H9 (cell line): ENCODE measurements at regions not wholly inside any gene's neighbourhood (a gene's known extent, or its start where the extent isn't known, plus 50 kb on each side); places are given as distances from the start of the nearest gene placed in this dataset.

ENCODE experiments used
- DNase-seq: peaks from one replicate; pipeline ENCODE4 v3.0.0-alpha.2; 2017
- H2AFZ ChIP-seq: one replicate; pipeline ENCODE4 v1.6.1; 2013; ENCODE audit warnings: mild to moderate bottlenecking, low read length, control low read depth, moderate library complexity
- H2AK5ac ChIP-seq: 2 replicates; pipeline ENCODE4 v1.6.1; 2013; ENCODE audit warnings: low read length, control low read depth, mixed read lengths; ENCODE audit not compliant: insufficient read length
- H2BK120ac ChIP-seq: one replicate; pipeline ENCODE4 v1.6.1; 2013; ENCODE audit warnings: low read depth, mild to moderate bottlenecking, low read length, control low read depth, inconsistent platforms; ENCODE audit not compliant: poor library complexity, severe bottlenecking
- H2BK12ac ChIP-seq: 2 replicates; pipeline ENCODE4 v1.6.1; 2013; ENCODE audit warnings: low read length, control low read depth, mixed read lengths, low read depth; ENCODE audit not compliant: insufficient read length
- H2BK15ac ChIP-seq: 2 replicates; pipeline ENCODE4 v1.6.1; 2013; ENCODE audit warnings: low read depth, low read length, control low read depth
- H2BK20ac ChIP-seq: one replicate; pipeline ENCODE4 v1.6.1; 2013; ENCODE audit warnings: low read depth, mild to moderate bottlenecking, low read length, control low read depth, inconsistent platforms; ENCODE audit not compliant: poor library complexity, severe bottlenecking
- H2BK5ac ChIP-seq: 2 replicates; pipeline ENCODE4 v1.6.1; 2013; ENCODE audit warnings: low read length, control low read depth, mixed read lengths; ENCODE audit not compliant: insufficient read length
- H3K14ac ChIP-seq: 2 replicates; pipeline ENCODE4 v1.6.1; 2013; ENCODE audit warnings: low read length, control low read depth; ENCODE audit not compliant: insufficient read depth
- H3K18ac ChIP-seq: 2 replicates; pipeline ENCODE4 v1.6.1; 2013; ENCODE audit warnings: low read depth, mild to moderate bottlenecking, mixed read lengths, low read length, control low read depth; ENCODE audit not compliant: insufficient read length
- H3K23ac ChIP-seq: 2 replicates; pipeline ENCODE4 v1.6.1; 2013; ENCODE audit warnings: low read length, control low read depth, mixed read lengths, low read depth; ENCODE audit not compliant: insufficient read length
- H3K23me2 ChIP-seq: 2 replicates; pipeline ENCODE4 v1.6.1; 2013; ENCODE audit warnings: low read depth, mild to moderate bottlenecking, mixed read lengths, low read length, control low read depth; ENCODE audit not compliant: insufficient read length, poor library complexity, severe bottlenecking
- H3K27ac ChIP-seq: 2 replicates; pipeline ENCODE4 v1.5.1; 2013; ENCODE audit warnings: low read length, control low read depth, mixed read lengths, low read depth; ENCODE audit not compliant: insufficient read length
- H3K27me3 ChIP-seq: 2 replicates; pipeline ENCODE4 v1.6.1; 2013; ENCODE audit warnings: low read length, control low read depth, inconsistent platforms; ENCODE audit not compliant: insufficient read depth
- H3K4ac ChIP-seq: 2 replicates; pipeline ENCODE4 v1.6.1; 2013; ENCODE audit warnings: low read depth, mild to moderate bottlenecking, control low read depth, inconsistent platforms, low read length, moderate library complexity
- H3K4me1 ChIP-seq: 2 replicates; pipeline ENCODE4 v1.6.1; 2013; ENCODE audit warnings: low read length, control low read depth, inconsistent platforms; ENCODE audit not compliant: insufficient read depth
- H3K4me2 ChIP-seq: 2 replicates; pipeline ENCODE4 v1.6.1; 2013; ENCODE audit warnings: low read length, control low read depth, mixed read lengths; ENCODE audit not compliant: insufficient read length, insufficient read depth
- H3K56ac ChIP-seq: 2 replicates; pipeline ENCODE4 v1.6.1; 2013; ENCODE audit warnings: low read depth, mild to moderate bottlenecking, mixed read lengths, low read length, control low read depth; ENCODE audit not compliant: insufficient read length
- H3K79me1 ChIP-seq: 2 replicates; pipeline ENCODE4 v1.6.1; 2013; ENCODE audit warnings: low read depth, mild to moderate bottlenecking, moderate library complexity, low read length, control low read depth, inconsistent platforms; ENCODE audit not compliant: insufficient read depth, poor library complexity, severe bottlenecking
- H3K79me2 ChIP-seq: 2 replicates; pipeline ENCODE4 v1.6.1; 2013; ENCODE audit warnings: low read length, control low read depth, inconsistent platforms; ENCODE audit not compliant: insufficient read depth
- H3K9ac ChIP-seq: 2 replicates; pipeline ENCODE4 v1.6.1; 2013; ENCODE audit warnings: low read length, control low read depth, mixed read lengths; ENCODE audit not compliant: insufficient read length; ENCODE audit errors: extremely low read depth
- H3K9me3 ChIP-seq: one replicate; pipeline ENCODE4 v1.6.1; 2013; ENCODE audit warnings: low read depth, low read length, inconsistent platforms; ENCODE audit not compliant: control insufficient read depth
- H3T11ph ChIP-seq: one replicate; pipeline ENCODE4 v1.6.1; 2013; ENCODE audit warnings: mild to moderate bottlenecking, low read length, control low read depth, inconsistent platforms
- H4K20me1 ChIP-seq: one replicate; pipeline ENCODE4 v1.6.1; 2013; ENCODE audit not compliant: control insufficient read depth, insufficient read length, insufficient read depth
- H4K5ac ChIP-seq: 2 replicates; pipeline ENCODE4 v1.6.1; 2013; ENCODE audit warnings: low read depth, mild to moderate bottlenecking, mixed read lengths, low read length, control low read depth; ENCODE audit not compliant: insufficient read length
- H4K8ac ChIP-seq: replicated peaks from 2 replicates; pipeline ENCODE4 v1.6.1; 2013; ENCODE audit warnings: low read length, control low read depth, mixed read lengths, low read depth; ENCODE audit not compliant: insufficient read length
- H4K91ac ChIP-seq: 2 replicates; pipeline ENCODE4 v1.6.1; 2013; ENCODE audit warnings: low read depth, mild to moderate bottlenecking, moderate library complexity, mixed read lengths, low read length, control low read depth; ENCODE audit not compliant: insufficient read length
- H3K27ac Mint-ChIP-seq, 3 experiments: 2 replicates in 2 of 3; 3 replicates in 1 of 3; pipeline ENCODE4 v1.8.0; 2020 to 2021; ENCODE audit warnings: mixed read lengths in 3 of 3, mild to moderate bottlenecking in 1 of 3, moderate library complexity in 1 of 3
- H3K27me3 Mint-ChIP-seq: 2 replicates; pipeline ENCODE4 v1.8.0; 2021; ENCODE audit warnings: low read depth, mild to moderate bottlenecking, moderate library complexity, mixed read lengths
- H3K36me3 Mint-ChIP-seq, 3 experiments: 2 replicates in 2 of 3; 3 replicates in 1 of 3; pipeline ENCODE4 v1.8.0; 2020 to 2021; ENCODE audit warnings: low read depth in 3 of 3, mixed read lengths in 3 of 3; ENCODE audit not compliant: insufficient read depth in 1 of 3
- H3K4me1 Mint-ChIP-seq, 2 experiments: 2 replicates each; pipeline ENCODE4 v1.8.0; 2020; ENCODE audit warnings: mixed read lengths in 2 of 2
- H3K4me3 Mint-ChIP-seq, 2 experiments: 2 replicates in 1 of 2; 3 replicates in 1 of 2; pipeline ENCODE4 v1.8.0; 2020 to 2021; ENCODE audit warnings: mild to moderate bottlenecking in 2 of 2, mixed read lengths in 2 of 2, moderate library complexity in 1 of 2
- H3K9me3 Mint-ChIP-seq, 2 experiments: 2 replicates in 1 of 2; 3 replicates in 1 of 2; pipeline ENCODE4 v1.8.0; 2020; ENCODE audit warnings: mild to moderate bottlenecking in 2 of 2, mixed read lengths in 2 of 2, moderate library complexity in 1 of 2
- CTCF ChIP-seq: fragments of 200-600 bp; sonication (generic); conservative IDR thresholded peaks from 3 replicates; pipeline ENCODE4 v1.8.0; 2021; ENCODE audit warnings: antibody characterized with exemption, mild to moderate bottlenecking
- WGBS: extraction: QIAGEN DNeasy Blood & Tissue Kit; methylation state at CpG from one replicate; pipeline ENCODE4 v1.1.7; 2013; ENCODE audit warnings: missing lambda C conversion rate, low lambda C conversion rate, mixed read lengths; ENCODE audit not compliant: insufficient read length; ENCODE audit errors: extremely low coverage; 5-methylcytosine and 5-hydroxymethylcytosine counted together

DNA sequence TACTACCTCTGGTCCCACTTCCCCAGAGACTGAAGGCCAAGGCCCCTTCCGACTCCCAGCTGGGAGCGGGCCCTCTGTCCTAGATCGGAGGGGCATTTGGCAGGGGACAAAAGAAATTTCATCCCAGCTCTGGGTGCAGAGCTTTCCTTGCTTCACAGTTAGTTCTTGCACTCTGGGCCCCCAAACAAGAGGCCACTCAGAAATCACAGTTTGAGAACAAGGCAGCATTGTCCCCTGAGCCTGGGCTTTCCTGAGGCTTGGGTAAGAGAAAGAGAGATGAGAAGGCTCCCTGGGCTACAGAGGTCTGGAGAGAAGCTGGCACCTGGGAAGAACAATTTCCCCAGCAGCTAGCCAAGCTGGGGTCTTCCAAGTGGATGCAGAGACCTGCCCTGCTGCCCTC, 71.8 kb upstream of the NCAM1 start:
- Histone ChIP-seq H4K5ac (no peak overlapping the region), H3K18ac (no peak overlapping the region), H3K56ac (no peak overlapping the region), H3K9me3 (no peaks in the 10 kb centered on the region), H3K23ac (no peak overlapping the region), H3K4ac (no peak overlapping the region), H2BK15ac (no peak overlapping the region), H3K23me2 (no peaks in the 10 kb centered on the region), H2AK5ac (no peak overlapping the region), H2BK20ac (no peak overlapping the region), H3K4me2 (no peak overlapping the region), H2BK5ac (no peak overlapping the region), H3K79me1 (no peaks in the 10 kb centered on the region), H4K91ac (no peak overlapping the region), H3T11ph (no peak overlapping the region), H2AFZ (no peak overlapping the region), H3K27ac (no peak overlapping the region), H4K8ac (no peak overlapping the region), H3K79me2 (no peaks in the 10 kb centered on the region), H2BK120ac (no peak overlapping the region), H3K4me1 (no peaks in the 10 kb centered on the region), H3K14ac (no peak overlapping the region), H2BK12ac (no peak overlapping the region), H3K9ac (no peak overlapping the region), H4K20me1 (no peaks in the 10 kb centered on the region), H3K27me3 (no peaks in the 10 kb centered on the region)
- Mint-ChIP-seq H3K4me1 (0 out of 4 replicates have a peak, but pooled peaks cover 0 to 1% of the 10 kb centered on the region in 2 experiments), H3K9me3 (no peaks in the 10 kb centered on the region), H3K4me3 (no peak overlapping the region), H3K27ac (no peak overlapping the region), H3K36me3 (no peaks in the 10 kb centered on the region), H3K27me3 (peaks cover 12% of the 10 kb centered on the region)
- WGBS, result no CpG with 5 or more reads among the region's 3 CpGs
- no peak for TF ChIP-seq CTCF
- DNase-seq, result no peak
